Body of pancreas (tissue), 4 donors: ENCODE measurements at regions not wholly inside any gene's neighbourhood (a gene's known extent, or its start where the extent isn't known, plus 50 kb on each side); places are given as distances from the start of the nearest gene placed in this dataset.

Source experiments
- ATAC-seq: fragments of 150-250 bp; one replicate; pipeline ENCODE4 v1.9.1; 2016
- DNase-seq, 4 donors: peaks; one replicate each; pipeline ENCODE4 v3.0.0-alpha.2; 2019
- H3K27ac ChIP-seq, 4 donors: fragments of 200-600 bp; sonication (generic); 1 replicate in 3 of 4; 2 replicates in 1 of 4; pipeline versions ENCODE4 v1.5.1 to v1.6.1; 2016 to 2019; ENCODE audit warnings: mild to moderate bottlenecking in 1 of 4, mixed read lengths in 1 of 4, moderate library complexity in 1 of 4
- H3K27me3 ChIP-seq, 2 donors: fragments of 200-600 bp; sonication (generic); one replicate each; pipeline ENCODE4 v1.6.0; 2016; ENCODE audit warnings: mild to moderate bottlenecking in 1 of 2
- H3K36me3 ChIP-seq, 2 donors: fragments of 200-600 bp; sonication (generic); replicated peaks in 1 of 2; 2 replicates each; pipeline ENCODE4 v1.5.1; 2016; ENCODE audit warnings: low read depth in 2 of 2; ENCODE audit not compliant: insufficient read depth in 1 of 2
- H3K4me1 ChIP-seq: fragments of 200-600 bp; sonication (generic); one replicate; pipeline ENCODE4 v1.6.0; 2016
- H3K4me3 ChIP-seq, 2 donors: fragments of 200-600 bp; sonication (generic); 1 replicate in 1 of 2; 2 replicates in 1 of 2; pipeline ENCODE4 v1.5.1; 2016 to 2019
- H3K9me3 ChIP-seq, 3 donors: fragments of 200-600 bp; sonication (generic); 1 replicate in 2 of 3; 2 replicates in 1 of 3; pipeline ENCODE4 v1.5.1; 2016
- POLR2A ChIP-seq, 3 donors: fragments of 450-650 bp; IDR thresholded peaks; one replicate each; pipeline ENCODE4 v1.6.1; 2016; ENCODE audit warnings: antibody characterized with exemption in 3 of 3, mild to moderate bottlenecking in 2 of 3
- WGBS, 2 donors: methylation state at CpG; one replicate each; pipeline ENCODE4 v1.1.5; 2017; 5-methylcytosine and 5-hydroxymethylcytosine counted together
- intact Hi-C: fragments of 100-400 bp; cut with DNase I; formaldehyde crosslinking; loops from one replicate; pipeline ENCODE4 v1.15.1; 2023
- TF ChIP-seq, protein P1 (sequence below), 7 experiments: fragments of 450-650 bp in 4 of 7; fragments of 200-600 bp in 3 of 7; sonication (generic) in 3 of 7; IDR thresholded peaks; one replicate each; pipeline ENCODE4 v1.5.1; 2016 to 2019; ENCODE audit warnings: antibody characterized with exemption in 7 of 7

DNA sequence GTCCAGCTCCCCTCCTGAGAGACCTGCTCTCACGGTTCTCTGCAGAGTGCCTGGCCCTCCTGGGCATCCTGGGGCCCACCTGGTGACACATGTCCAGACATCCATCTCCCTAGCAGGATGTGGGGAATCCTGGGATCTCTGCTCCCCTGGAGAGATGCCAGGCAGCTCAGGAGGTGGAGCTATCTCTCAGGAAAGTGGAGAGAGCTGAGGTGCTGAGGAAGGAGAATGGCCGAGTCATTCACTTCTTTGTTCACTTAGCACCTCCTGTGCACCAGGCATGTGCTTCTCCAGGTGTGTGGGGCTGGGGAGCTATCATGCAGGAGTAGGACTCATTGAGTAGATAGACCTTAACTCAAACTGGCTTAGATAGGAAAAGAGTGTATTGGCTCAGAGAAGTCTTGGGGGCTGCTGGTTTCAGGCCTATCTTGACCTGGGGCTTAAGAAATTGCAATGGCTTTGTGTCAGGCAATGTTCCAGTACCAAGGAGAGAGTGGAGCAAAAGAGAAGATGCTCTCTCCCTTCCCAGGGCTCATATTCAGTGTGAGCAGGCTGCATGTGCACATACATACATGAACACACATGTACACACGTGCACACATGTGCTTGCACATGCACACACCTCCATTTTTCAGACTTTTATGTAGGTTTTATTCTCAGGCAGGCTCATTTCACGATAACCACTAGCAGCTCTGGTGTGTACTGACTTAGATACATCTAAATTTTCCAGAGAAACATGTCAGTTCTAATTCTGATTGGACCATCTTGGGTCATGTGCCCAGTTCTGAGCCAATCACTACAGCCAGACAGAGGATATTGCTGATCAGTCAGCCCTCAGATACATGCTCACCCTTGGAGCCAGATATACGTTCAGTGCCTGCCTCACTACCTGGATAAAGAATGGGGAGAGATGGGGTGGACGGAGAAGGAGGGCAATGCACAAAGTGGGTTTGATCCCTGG, 437.6 kb downstream of the PTPRU start:
- WGBS, 2 donors: 70 to 72% methylated on average over 6 of the region's 6 CpGs
- no peak overlapping the region for H3K4me3 ChIP-seq
- H3K4me1 ChIP-seq: no peaks in the 10 kb centered on the region
- DNase-seq (no peak), ATAC-seq (no peak)
- intact Hi-C loops: no loop called here
- H3K27me3 ChIP-seq: no peaks in the 10 kb centered on the region
- H3K27ac ChIP-seq: no peak overlapping the region
- no peaks in the 10 kb centered on the region for H3K9me3 ChIP-seq
- TF ChIP-seq, protein P1, sequence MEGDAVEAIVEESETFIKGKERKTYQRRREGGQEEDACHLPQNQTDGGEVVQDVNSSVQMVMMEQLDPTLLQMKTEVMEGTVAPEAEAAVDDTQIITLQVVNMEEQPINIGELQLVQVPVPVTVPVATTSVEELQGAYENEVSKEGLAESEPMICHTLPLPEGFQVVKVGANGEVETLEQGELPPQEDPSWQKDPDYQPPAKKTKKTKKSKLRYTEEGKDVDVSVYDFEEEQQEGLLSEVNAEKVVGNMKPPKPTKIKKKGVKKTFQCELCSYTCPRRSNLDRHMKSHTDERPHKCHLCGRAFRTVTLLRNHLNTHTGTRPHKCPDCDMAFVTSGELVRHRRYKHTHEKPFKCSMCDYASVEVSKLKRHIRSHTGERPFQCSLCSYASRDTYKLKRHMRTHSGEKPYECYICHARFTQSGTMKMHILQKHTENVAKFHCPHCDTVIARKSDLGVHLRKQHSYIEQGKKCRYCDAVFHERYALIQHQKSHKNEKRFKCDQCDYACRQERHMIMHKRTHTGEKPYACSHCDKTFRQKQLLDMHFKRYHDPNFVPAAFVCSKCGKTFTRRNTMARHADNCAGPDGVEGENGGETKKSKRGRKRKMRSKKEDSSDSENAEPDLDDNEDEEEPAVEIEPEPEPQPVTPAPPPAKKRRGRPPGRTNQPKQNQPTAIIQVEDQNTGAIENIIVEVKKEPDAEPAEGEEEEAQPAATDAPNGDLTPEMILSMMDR (IDR thresholded peaks at IDR 0.05): no peak
- no peak for TF ChIP-seq POLR2A (IDR thresholded peaks at IDR 0.05)
- no peaks in the 10 kb centered on the region for H3K36me3 ChIP-seq

DNA sequence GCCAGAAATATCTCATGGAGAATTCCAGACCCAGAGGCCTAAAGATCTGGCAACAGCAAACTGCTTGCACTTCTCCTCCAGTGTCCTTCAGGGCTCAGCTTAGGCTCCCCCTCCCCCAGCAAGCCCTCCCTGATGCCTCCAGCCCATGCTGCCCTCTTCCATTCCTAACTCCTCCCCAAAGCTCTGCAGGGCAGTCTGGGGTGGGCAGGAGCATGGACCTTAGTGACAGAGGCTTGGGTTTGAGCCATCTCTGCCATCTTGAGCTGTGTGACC, 436.8 kb downstream of the PTPRU start:
- Histone ChIP-seq H3K36me3 (no peaks in the 10 kb centered on the region), H3K4me3 (no peak overlapping the region), H3K27ac (no peak overlapping the region), H3K4me1 (no peaks in the 10 kb centered on the region), H3K9me3 (no peaks in the 10 kb centered on the region), H3K27me3 (no peaks in the 10 kb centered on the region)
- TF ChIP-seq POLR2A (IDR thresholded peaks at IDR 0.05): no peak
- TF ChIP-seq, protein P1 (IDR thresholded peaks at IDR 0.05): no peak
- intact Hi-C loops: no loop called here
- DNase-seq (no peak), ATAC-seq (no peak)

DNA sequence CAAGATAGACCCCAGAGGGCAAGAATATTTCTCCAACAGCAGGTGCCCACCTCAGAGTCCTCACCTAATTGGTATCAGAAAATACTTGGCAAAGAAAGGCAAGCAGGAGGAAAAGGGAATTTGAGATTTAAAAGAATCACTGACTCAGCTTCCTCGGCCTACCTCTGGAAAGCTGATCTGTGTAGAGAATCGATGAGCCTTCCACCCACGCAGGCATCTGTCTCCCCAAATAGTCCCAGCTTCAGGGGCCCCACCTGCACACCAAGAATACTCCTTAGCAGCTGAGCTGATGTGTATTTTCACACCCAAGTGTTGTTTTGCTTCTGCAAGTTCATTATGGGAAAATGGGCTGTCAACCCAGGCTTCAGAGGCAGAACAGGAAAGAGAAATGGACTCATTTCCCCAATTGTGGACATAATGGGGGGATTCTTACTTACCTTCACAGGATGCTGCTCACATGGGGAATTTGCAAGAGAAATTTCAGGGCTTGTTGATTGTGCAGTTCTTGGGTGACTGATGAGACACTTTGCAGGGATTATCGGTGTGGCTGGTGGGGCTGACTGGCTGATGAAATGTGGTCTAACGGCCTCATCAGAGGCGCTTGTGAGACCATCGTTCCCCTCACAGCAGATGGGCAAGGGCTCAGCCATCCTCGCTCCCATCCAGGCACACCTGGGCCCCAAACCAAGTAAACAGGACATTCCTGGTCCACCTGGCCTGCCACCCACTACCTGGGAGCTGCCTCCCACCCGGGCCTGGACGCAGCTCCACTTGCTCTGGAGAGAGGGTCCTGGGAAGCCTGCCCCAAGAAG, 436.3 kb downstream of the PTPRU start:
- no peak overlapping the region for H3K4me3 ChIP-seq
- no peaks in the 10 kb centered on the region for H3K36me3 ChIP-seq
- H3K4me1 ChIP-seq: no peaks in the 10 kb centered on the region
- 71 to 74% methylated on average over 6 to 10 of the region's 10 CpGs for whole genome bisulfite sequencing, 2 donors
- H3K27me3 ChIP-seq: no peaks in the 10 kb centered on the region
- intact Hi-C loops: no loop called here
- H3K9me3 ChIP-seq: no peaks in the 10 kb centered on the region
- H3K27ac ChIP-seq: no peak overlapping the region
- no peak for DNase-seq
- no peak for ATAC-seq
- no peak for TF ChIP-seq POLR2A (IDR thresholded peaks at IDR 0.05)
- TF ChIP-seq, protein P1 (IDR thresholded peaks at IDR 0.05): no peak

DNA sequence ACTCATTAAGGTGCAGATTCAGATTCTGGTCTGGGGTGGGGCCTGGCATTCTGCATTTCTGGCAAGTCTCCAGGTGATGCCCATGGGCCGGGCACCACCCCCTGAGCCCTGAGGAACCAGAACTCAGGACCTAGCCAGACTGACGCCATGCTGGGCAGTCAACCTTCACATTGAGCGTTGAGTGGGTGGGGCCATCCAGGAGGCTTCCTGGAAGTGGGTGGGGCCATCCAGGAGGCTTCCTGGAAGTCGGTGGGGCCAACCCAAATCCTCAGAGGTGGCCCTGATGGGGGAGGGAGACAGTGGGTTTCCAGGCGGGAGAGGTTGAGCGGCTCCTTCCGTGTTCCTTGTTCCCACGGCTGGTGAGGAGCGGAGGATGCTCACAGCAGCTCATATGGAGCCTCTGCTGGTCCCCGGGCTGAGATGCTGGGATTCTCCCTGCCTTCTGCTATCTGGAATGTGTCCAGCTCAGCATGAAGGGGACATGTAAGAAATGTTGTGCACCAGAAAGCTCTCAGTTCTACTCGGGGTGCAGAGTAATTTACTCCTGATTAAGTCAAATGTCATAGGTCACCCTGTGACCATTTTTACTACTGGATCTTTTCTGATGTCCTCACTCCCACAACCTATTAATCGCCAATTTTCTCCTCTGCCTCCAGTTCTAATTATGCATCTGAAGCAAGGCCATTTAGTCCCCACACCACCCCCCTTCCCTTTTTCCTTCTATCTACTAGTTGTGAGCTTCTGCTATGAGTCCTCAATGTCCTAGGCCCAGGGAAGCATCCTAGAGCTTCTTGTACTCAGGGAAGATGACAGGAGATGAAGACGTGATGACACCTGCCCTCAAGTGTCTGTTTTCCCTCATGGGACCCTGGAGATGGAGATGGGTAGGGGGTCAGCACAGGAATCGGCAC, 435.4 kb downstream of the PTPRU start:
- Histone ChIP-seq H3K9me3 (no peaks in the 10 kb centered on the region), H3K27me3 (no peaks in the 10 kb centered on the region), H3K36me3 (no peaks in the 10 kb centered on the region), H3K27ac (no peak overlapping the region), H3K4me1 (no peaks in the 10 kb centered on the region), H3K4me3 (no peak overlapping the region)
- DNase-seq (no peak), ATAC-seq (no peak)
- no peak for TF ChIP-seq POLR2A (IDR thresholded peaks at IDR 0.05)
- TF ChIP-seq, protein P1 (IDR thresholded peaks at IDR 0.05): no peak
- intact Hi-C loops: no loop called here
- WGBS, 2 donors: 69 to 79% methylated on average over 10 to 14 of the region's 14 CpGs
